Sigmoid colon (tissue), 4 donors: ENCODE measurements at regions not wholly inside any gene's neighbourhood (a gene's known extent, or its start where the extent isn't known, plus 50 kb on each side); places are given as distances from the start of the nearest gene placed in this dataset.

Experiments used
- EP300 ChIP-seq, 4 donors: sonication (generic); formaldehyde crosslinking; IDR thresholded peaks; one replicate each; pipeline ENCODE4 v1.6.1; 2017; ENCODE audit warnings: antibody characterized with exemption in 4 of 4
- TF ChIP-seq, protein P1 (sequence below), 4 experiments: fragments of 450-650 bp in 3 of 4; fragments of 200-600 bp in 1 of 4; IDR thresholded peaks; one replicate each; pipeline ENCODE4 v1.5.1; 2016 to 2019; ENCODE audit warnings: antibody characterized with exemption in 4 of 4, mild to moderate bottlenecking in 3 of 4, moderate library complexity in 2 of 4

DNA sequence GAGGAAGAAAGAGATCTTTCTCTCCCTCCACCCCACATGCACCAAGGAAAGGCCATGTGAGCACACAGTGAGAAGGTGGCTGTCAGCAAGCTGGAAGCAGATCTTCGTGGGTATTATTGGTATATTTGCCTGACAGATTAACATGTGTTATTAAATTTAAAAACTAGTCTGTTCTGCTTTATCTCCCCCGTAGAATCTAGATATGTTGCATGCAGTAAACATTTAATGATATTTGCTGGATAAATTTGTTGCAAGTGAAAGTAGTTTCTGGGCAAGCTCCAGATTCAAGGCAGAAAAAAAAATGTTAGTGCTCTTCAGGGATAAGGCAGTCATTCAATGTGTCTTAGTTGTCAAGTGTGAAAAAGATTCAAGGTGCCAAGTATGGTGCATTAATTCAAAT, 215.0 kb upstream of the TAS2R1 start:
- TF ChIP-seq, protein P1, sequence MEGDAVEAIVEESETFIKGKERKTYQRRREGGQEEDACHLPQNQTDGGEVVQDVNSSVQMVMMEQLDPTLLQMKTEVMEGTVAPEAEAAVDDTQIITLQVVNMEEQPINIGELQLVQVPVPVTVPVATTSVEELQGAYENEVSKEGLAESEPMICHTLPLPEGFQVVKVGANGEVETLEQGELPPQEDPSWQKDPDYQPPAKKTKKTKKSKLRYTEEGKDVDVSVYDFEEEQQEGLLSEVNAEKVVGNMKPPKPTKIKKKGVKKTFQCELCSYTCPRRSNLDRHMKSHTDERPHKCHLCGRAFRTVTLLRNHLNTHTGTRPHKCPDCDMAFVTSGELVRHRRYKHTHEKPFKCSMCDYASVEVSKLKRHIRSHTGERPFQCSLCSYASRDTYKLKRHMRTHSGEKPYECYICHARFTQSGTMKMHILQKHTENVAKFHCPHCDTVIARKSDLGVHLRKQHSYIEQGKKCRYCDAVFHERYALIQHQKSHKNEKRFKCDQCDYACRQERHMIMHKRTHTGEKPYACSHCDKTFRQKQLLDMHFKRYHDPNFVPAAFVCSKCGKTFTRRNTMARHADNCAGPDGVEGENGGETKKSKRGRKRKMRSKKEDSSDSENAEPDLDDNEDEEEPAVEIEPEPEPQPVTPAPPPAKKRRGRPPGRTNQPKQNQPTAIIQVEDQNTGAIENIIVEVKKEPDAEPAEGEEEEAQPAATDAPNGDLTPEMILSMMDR (IDR thresholded peaks at IDR 0.05), result no peak
- no peak for TF ChIP-seq EP300 (IDR thresholded peaks at IDR 0.05)
